HG03135 (cell line): ENCODE measurements at regions not wholly inside any gene's neighbourhood (a gene's known extent, or its start where the extent isn't known, plus 50 kb on each side); places are given as distances from the start of the nearest gene placed in this dataset.

Experiments
- ATAC-seq: cut with Tn5 transposase; IDR thresholded peaks from one replicate; pipeline ENCODE4 v1.9.1; 2021; ENCODE audit warnings: mild to moderate bottlenecking, moderate library complexity; ENCODE audit not compliant: unreplicated experiment

GRCh38 chr18:43635397-43635796 is 358.1 kb upstream of the SYT4 start:
- ATAC-seq: no peak

- ATAC-seq: no peak
Observed at GRCh38 chr18:43642727-43643330, 365.5 kb upstream of the SYT4 start.

- no peak for ATAC-seq
Observed at GRCh38 chr18:43648002-43648401, 370.7 kb upstream of the SYT4 start.

- no peak for ATAC-seq
Observed at GRCh38 chr18:43649649-43650357, 372.5 kb upstream of the SYT4 start.

GRCh38 chr18:43650426-43650825 is 373.1 kb upstream of the SYT4 start:
- no peak for ATAC-seq

- no peak for ATAC-seq
Observed at GRCh38 chr18:43651057-43651456, 373.8 kb upstream of the SYT4 start.

- no peak for ATAC-seq
Observed at GRCh38 chr18:43656547-43656946, 379.3 kb upstream of the SYT4 start.

- no peak for ATAC-seq
Observed at GRCh38 chr18:43661570-43661969, 384.3 kb upstream of the SYT4 start.

GRCh38 chr18:43662657-43663056 is 385.4 kb upstream of the SYT4 start:
- no peak for ATAC-seq

- no peak for ATAC-seq
Observed at GRCh38 chr18:43663159-43663558, 385.9 kb upstream of the SYT4 start.

- ATAC-seq: no peak
Observed at GRCh38 chr18:43664487-43665008, 387.3 kb upstream of the SYT4 start.

GRCh38 chr18:43665105-43665788 is 388.0 kb upstream of the SYT4 start:
- no peak for ATAC-seq

GRCh38 chr18:43668866-43669265 is 391.6 kb upstream of the SYT4 start:
- no peak for ATAC-seq

GRCh38 chr18:43671431-43671830 is 394.1 kb upstream of the SYT4 start:
- ATAC-seq: no peak

GRCh38 chr18:43680096-43680495 is 402.8 kb upstream of the SYT4 start:
- ATAC-seq: no peak

- ATAC-seq: no peak
Observed at GRCh38 chr18:43681661-43682060, 404.4 kb upstream of the SYT4 start.

GRCh38 chr18:43682196-43682595 is 404.9 kb upstream of the SYT4 start:
- ATAC-seq: no peak

GRCh38 chr18:43686709-43687108 is 409.4 kb upstream of the SYT4 start:
- no peak for ATAC-seq

GRCh38 chr18:43692099-43692690 is 414.9 kb upstream of the SYT4 start:
- ATAC-seq: no peak

GRCh38 chr18:43702399-43702798 is 425.1 kb upstream of the SYT4 start:
- no peak for ATAC-seq

GRCh38 chr18:43703050-43703449 is 425.8 kb upstream of the SYT4 start:
- ATAC-seq: no peak

- no peak for ATAC-seq
Observed at GRCh38 chr18:43705850-43706249, 428.6 kb upstream of the SYT4 start.
